Uterus (tissue), 2 donors: ENCODE measurements at regions not wholly inside any gene's neighbourhood (a gene's known extent, or its start where the extent isn't known, plus 50 kb on each side); places are given as distances from the start of the nearest gene placed in this dataset.

Source experiments
- POLR2A ChIP-seq, 2 donors: fragments of 450-650 bp; IDR thresholded peaks; one replicate each; pipeline ENCODE4 v1.6.1; 2016; ENCODE audit warnings: antibody characterized with exemption in 2 of 2, mild to moderate bottlenecking in 1 of 2, moderate library complexity in 1 of 2
- TF ChIP-seq, protein P1 (sequence below), 4 experiments: fragments of 200-600 bp in 2 of 4; fragments of 450-650 bp in 2 of 4; sonication (generic) in 2 of 4; IDR thresholded peaks; one replicate each; pipeline ENCODE4 v1.5.1; 2016 to 2019; ENCODE audit warnings: antibody characterized with exemption in 4 of 4, mild to moderate bottlenecking in 2 of 4, moderate library complexity in 1 of 4

DNA sequence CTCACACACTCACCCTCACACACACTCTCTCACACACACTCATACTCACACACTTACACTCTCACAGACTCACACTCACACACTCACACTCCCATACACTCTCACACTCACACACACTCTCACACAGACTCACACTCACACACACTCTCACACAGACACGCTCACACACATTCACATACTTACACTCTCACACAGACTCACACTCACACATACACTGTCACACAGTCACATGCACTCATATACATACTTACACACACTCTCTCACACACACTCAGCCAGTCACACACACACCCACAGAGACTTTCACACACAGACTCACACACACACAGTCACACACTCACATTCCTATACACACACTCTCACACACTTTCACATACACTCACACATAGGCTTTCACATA lies 1478.8 kb downstream of the BRD1 start:
- TF ChIP-seq, protein P1, sequence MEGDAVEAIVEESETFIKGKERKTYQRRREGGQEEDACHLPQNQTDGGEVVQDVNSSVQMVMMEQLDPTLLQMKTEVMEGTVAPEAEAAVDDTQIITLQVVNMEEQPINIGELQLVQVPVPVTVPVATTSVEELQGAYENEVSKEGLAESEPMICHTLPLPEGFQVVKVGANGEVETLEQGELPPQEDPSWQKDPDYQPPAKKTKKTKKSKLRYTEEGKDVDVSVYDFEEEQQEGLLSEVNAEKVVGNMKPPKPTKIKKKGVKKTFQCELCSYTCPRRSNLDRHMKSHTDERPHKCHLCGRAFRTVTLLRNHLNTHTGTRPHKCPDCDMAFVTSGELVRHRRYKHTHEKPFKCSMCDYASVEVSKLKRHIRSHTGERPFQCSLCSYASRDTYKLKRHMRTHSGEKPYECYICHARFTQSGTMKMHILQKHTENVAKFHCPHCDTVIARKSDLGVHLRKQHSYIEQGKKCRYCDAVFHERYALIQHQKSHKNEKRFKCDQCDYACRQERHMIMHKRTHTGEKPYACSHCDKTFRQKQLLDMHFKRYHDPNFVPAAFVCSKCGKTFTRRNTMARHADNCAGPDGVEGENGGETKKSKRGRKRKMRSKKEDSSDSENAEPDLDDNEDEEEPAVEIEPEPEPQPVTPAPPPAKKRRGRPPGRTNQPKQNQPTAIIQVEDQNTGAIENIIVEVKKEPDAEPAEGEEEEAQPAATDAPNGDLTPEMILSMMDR (IDR thresholded peaks at IDR 0.05), result no peak
- no peak for TF ChIP-seq POLR2A (IDR thresholded peaks at IDR 0.05)
